NB4 (cell line): ENCODE measurements at regions not wholly inside any gene's neighbourhood (a gene's known extent, or its start where the extent isn't known, plus 50 kb on each side); places are given as distances from the start of the nearest gene placed in this dataset.
A peak's percentile ranks its signal among the peaks of the same experiment; 100 is the strongest.

Source experiments
- DNase-seq: peaks from one replicate; pipeline ENCODE4 v3.0.0; 2010; ENCODE audit warnings: low read depth
- H3K4me3 ChIP-seq: one replicate; pipeline ENCODE4 v1.5.1; 2011; ENCODE audit warnings: mild to moderate bottlenecking, low read depth, low read length, moderate library complexity
- CTCF ChIP-seq: IDR thresholded peaks from one replicate; pipeline ENCODE4 v1.5.1; 2012; ENCODE audit warnings: low read depth, low read length
- MAX ChIP-seq: IDR thresholded peaks from 2 replicates; pipeline ENCODE4 v1.6.1; 2011; ENCODE audit warnings: low read depth, low read length
- MYC ChIP-seq: IDR thresholded peaks from 2 replicates; pipeline ENCODE4 v1.6.1; 2011; ENCODE audit warnings: low read depth, low read length
- POLR2A ChIP-seq: IDR thresholded peaks from 2 replicates; pipeline ENCODE4 v1.6.1; 2011; ENCODE audit warnings: mild to moderate bottlenecking; ENCODE audit not compliant: insufficient read length; ENCODE audit errors: extremely low read depth

GRCh38 chr20:51238675-51239305 is 215.9 kb upstream of the KCNG1 start:
- H3K4me3 ChIP-seq, result no peak overlapping the region
- DNase-seq, result no peak
- TF ChIP-seq MAX, result no peak
- no peak for TF ChIP-seq CTCF
- TF ChIP-seq MYC, result no peak
- no peak for TF ChIP-seq POLR2A

GRCh38 chr20:51237791-51238190 is 214.9 kb upstream of the KCNG1 start:
- no peak overlapping the region for H3K4me3 ChIP-seq
- DNase-seq, result no peak
- TF ChIP-seq MAX, result no peak
- TF ChIP-seq CTCF, result no peak
- no peak for TF ChIP-seq MYC
- TF ChIP-seq POLR2A, result no peak

- TF ChIP-seq MAX, result peak; percentile 29
- no peak for TF ChIP-seq CTCF
- TF ChIP-seq MYC, result peak; percentile 43; the same call in 1 of the 2 replicates
- no peak for TF ChIP-seq POLR2A
- DNase-seq, result peak; percentile 88
- no peak overlapping the region for H3K4me3 ChIP-seq
Measured at GRCh38 chr20:51237278-51237677, 214.4 kb upstream of the KCNG1 start.

GRCh38 chr20:51236421-51236820 is 213.5 kb upstream of the KCNG1 start:
- TF ChIP-seq MAX, result no peak
- TF ChIP-seq POLR2A, result no peak
- no peak for TF ChIP-seq CTCF
- TF ChIP-seq MYC, result no peak
- no peak overlapping the region for H3K4me3 ChIP-seq
- DNase-seq, result no peak

GRCh38 chr20:51233345-51233744 is 210.4 kb upstream of the KCNG1 start:
- DNase-seq, result no peak
- H3K4me3 ChIP-seq, result no peak overlapping the region
- TF ChIP-seq MAX, result no peak
- TF ChIP-seq CTCF, result no peak
- TF ChIP-seq POLR2A, result no peak
- TF ChIP-seq MYC, result no peak
